ENCODE measurements at regions not wholly inside any gene's neighbourhood (a gene's known extent, or its start where the extent isn't known, plus 50 kb on each side); places are given as distances from the start of the nearest gene placed in this dataset.

DNA sequence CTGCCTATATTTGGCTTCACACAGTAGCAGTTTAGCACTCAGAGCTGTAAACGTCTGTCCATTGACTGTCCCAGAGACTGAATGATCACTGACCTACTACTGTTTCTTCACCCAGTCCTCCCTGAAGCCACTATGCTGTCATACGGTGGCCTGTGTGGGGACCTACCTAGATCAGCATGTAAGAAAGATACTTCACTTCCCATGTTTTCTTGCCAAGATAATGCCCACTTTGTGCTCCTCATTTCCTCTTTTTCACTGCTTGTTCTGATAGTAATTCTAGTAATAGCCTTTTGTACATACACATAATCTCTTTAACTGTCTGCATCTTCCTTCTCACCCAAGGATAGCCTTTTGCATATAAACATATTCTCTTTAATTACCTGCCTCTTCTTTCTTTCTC is 109.9 kb upstream of the TIAM2 start:
- FAIRE-seq (no peak), DNase-seq (ENCODE audit: extremely low spot score, insufficient read length, low read depth) (no peak)

DNA sequence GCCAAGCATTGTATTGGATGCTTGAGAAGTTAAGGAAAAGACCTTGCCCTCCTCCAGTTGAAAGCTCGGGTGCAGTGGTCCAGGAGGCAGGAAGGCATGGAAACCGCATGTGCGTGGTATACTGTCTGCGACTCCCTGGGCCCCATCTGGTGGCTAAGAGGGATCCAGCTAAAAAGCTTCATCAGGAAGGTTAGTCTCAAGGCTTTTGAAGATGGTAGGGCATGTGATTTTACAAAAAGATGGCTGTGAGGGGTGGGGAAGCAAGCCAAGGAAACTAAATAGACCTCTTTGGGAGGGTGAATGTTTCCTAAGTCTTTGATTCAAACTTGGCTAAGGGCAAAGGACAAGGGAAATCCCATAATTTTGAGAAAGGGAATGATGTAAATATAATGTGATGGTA is 109.1 kb upstream of the TIAM2 start:
- DNase-seq (ENCODE audit: extremely low spot score, insufficient read length, low read depth), result no peak
- no peak for FAIRE-seq

DNA sequence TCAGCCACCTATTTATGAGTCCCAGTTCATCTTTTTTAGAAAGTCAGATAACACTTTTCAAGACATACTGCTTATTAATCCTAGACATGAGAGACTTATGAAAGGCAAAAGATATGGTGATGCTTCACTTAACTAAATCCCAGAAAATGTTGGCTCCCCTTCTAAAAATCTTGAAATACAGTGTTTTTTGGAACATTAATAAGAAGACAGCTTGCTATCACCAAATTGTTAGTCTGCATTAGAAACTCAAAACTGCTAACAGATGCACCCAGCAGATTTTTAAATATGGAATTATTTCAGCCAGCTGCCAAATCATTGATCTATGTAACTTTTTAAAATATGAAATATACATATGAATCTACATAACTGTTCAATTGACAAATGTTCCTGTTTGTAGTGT is 108.6 kb upstream of the TIAM2 start:
- no peak for DNase-seq (ENCODE audit: extremely low spot score, insufficient read length, low read depth)
- FAIRE-seq, result no peak

GRCh38 chr6:154887051-154887450 is 108.1 kb upstream of the TIAM2 start:
- no peak for FAIRE-seq
- DNase-seq (ENCODE audit: extremely low spot score, insufficient read length, low read depth), result no peak

GRCh38 chr6:154888421-154889295 is 106.5 kb upstream of the TIAM2 start:
- FAIRE-seq (no peak), DNase-seq (ENCODE audit: extremely low spot score, insufficient read length, low read depth) (no peak)

DNA sequence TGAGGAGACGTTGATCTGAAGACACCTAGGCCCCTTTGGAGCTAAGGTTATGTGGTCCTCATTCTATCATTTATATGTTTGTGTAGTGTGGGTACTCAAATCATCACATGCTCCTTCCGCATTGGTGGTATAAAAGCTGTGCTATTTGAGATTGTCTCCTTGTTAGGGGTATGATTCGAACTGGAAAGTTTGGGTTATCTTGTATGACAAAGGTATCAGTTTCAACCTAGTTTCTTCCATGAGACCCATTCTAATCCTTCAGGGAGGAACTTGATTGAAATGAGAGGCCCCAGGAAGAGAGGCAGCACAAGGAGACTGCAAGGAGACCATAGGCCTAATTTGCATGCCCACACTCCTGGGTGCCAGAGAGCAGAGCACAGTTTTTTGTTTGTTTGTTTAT is 104.2 kb upstream of the TIAM2 start:
- no peak for FAIRE-seq
- DNase-seq (ENCODE audit: extremely low spot score, insufficient read length, low read depth), result no peak

DNA sequence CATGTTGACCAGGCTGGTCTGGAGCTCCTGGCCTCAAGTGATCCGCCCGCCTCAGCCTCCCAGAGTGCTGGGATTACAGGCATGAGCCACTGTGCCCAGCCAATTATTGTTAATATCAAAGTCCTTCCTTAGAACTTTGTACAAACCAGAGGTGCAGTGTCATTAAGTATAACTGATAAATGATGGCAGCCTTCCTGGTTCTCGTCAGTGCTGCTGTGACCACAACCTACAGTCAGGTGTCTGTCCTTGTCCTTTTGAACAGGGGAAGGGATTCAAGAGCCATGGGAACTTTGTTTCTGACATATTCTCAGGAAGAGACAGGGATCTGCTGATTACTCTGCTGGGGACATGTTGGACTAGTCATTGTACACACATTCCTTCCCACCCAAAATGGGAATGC is 103.2 kb upstream of the TIAM2 start:
- DNase-seq (ENCODE audit: extremely low spot score, insufficient read length, low read depth), result no peak
- no peak for FAIRE-seq

GRCh38 chr6:154893917-154894316 is 101.2 kb upstream of the TIAM2 start:
- no peak for DNase-seq (ENCODE audit: extremely low spot score, insufficient read length, low read depth)
- FAIRE-seq, result no peak

DNA sequence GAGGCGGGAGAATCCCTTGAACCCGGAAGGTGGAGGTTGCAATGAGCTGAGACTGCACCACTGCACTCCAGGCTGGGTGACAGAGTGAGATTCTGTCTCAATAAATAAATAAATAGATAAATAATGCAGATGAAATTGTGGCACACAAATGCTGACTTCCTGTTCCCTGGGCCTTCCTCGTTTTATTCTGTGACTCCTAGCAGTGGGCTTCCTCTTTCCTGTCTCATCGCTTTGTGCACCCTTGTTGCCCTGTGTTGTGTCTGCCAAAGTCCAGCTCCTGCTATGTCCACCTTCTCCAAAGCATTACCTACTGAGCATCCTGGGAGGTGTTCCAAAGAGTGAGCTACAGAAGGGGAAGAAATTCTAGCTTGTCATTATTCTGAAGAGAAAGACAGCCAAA is 100.2 kb upstream of the TIAM2 start:
- no peak for DNase-seq (ENCODE audit: extremely low spot score, insufficient read length, low read depth)
- no peak for FAIRE-seq

DNA sequence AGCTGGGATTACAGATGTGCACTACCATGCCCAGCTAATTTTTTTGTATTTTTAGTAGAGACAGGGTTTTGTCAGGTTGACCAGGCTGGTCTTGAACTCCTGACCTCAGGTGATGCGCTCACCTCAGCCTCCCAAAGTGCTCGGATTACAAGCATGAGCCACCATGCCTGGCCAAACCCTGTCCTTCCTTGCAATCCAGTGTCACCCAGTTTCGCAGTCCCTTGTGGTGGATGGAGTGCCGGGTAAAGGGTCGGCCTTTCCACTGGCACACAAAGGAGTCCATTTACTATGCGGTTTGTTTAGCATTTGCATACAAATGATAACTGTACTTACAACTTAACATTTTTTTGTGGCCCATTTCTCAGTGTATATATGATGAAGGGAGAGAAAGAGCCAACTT is 99.3 kb upstream of the TIAM2 start:
- DNase-seq (ENCODE audit: extremely low spot score, insufficient read length, low read depth) (no peak), FAIRE-seq (no peak)

- DNase-seq (ENCODE audit: extremely low spot score, insufficient read length, low read depth), result no peak
- FAIRE-seq, result no peak
Observed at GRCh38 chr6:154898821-154899220, 96.3 kb upstream of the TIAM2 start.

GRCh38 chr6:154899824-154900463 is 95.2 kb upstream of the TIAM2 start:
- no peak for FAIRE-seq
- DNase-seq (ENCODE audit: extremely low spot score, insufficient read length, low read depth), result no peak

DNA sequence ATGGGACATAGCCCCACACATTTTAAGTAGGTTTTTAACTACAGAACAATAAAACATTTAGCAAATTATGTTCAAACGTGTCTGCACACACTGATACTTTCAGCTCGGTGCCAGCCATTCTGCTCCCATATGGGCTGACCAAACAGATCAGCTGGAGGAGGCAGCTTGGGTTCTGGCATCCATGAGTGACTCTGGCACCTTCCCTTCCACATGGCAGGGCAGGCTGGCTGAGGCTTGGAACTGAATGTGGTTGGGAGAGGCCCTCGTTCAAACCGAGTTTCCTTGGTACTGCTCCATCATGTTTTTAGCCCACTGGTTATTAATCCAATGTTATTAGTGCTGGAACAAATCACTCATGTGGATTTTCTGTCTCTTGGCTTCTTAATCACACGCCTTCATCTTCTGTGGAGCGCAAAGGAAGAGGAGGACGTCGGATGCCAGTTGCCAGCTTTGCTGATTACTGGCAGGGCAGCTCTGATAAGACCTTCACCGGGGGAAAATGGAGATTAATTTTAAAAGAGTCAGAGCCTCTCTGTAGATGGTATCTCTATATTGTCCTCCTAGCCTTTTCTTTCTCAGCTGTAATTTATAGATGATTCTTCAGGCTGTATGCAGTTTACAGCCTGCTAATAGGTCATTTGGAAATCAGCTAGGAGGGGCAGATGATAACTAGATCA is 93.1 kb upstream of the TIAM2 start:
- no peak for FAIRE-seq
- no peak for DNase-seq (ENCODE audit: extremely low spot score, insufficient read length, low read depth)

DNA sequence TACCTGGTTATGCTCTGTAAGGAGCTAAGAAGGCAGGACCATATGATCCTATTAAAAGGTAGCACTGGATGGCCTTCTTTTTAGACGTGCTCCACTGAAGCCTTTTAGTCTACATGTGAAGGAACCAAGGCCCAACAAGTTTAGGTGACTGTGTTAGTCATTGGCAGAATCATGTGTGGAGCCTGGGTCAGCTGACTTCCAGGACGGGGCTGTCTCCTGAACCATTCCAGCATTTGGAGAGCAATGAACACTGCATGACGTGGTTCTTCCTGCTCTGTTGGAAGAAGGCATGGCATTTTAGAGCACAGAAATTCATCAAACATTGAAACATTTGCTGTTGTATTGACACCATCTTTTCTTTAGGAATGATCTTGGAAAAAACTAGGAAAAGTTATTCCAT is 87.8 kb upstream of the TIAM2 start:
- DNase-seq (ENCODE audit: extremely low spot score, insufficient read length, low read depth), result no peak

DNA sequence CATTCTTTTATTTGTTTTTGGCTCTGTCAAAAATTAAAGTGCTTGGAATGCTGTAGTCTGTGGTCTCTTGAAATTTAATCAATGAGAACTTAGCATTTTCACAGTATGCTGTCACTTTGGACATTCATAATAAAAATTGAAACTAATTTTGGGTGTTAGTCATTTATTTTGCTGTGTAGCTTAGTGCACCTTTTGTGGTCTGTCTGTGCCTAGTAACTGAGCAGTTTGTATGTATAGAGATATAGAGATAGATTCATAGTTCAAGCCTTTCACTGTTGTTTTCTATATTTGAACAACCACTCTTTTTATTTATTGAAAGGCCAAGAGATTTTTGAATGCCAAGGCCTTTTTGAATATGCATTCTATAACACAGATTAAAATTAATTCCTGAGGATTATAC is 86.4 kb upstream of the TIAM2 start:
- DNase-seq (ENCODE audit: extremely low spot score, insufficient read length, low read depth), result no peak
- no peak for FAIRE-seq

More for the DNA sequence above, 87.8 kb upstream of the TIAM2 start:
- no peak for FAIRE-seq

- no peak for FAIRE-seq
- no peak for DNase-seq (ENCODE audit: extremely low spot score, insufficient read length, low read depth)
Observed at GRCh38 chr6:154909311-154909710, 85.8 kb upstream of the TIAM2 start.

- no peak for DNase-seq (ENCODE audit: extremely low spot score, insufficient read length, low read depth)
Observed at GRCh38 chr6:154909821-154910220, 85.3 kb upstream of the TIAM2 start.

DNA sequence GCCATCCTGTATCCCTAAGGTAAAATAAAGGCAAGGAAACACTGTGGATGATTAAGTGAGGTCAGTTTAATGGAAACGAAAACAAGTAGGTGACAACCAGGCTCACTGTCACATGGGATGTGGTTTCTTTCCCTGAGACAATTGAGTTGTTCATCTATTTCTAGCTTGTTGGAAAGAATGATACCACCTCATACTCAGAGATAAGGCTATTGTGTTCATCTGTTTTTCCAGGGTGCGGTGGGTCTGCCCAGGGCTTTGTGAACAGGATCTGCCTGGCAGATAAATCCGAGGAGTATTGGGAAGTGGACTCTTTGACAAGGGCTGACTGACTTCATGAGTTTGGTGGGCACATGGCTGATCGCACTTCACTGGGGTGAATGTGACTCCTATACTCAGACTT is 80.8 kb upstream of the TIAM2 start:
- DNase-seq (ENCODE audit: extremely low spot score, insufficient read length, low read depth) (no peak), FAIRE-seq (no peak)

More at GRCh38 chr6:154909821-154910220, 85.3 kb upstream of the TIAM2 start:
- no peak for FAIRE-seq

- FAIRE-seq (no peak), DNase-seq (ENCODE audit: extremely low spot score, insufficient read length, low read depth) (no peak)
Observed at GRCh38 chr6:154916857-154917256, 78.3 kb upstream of the TIAM2 start.

DNA sequence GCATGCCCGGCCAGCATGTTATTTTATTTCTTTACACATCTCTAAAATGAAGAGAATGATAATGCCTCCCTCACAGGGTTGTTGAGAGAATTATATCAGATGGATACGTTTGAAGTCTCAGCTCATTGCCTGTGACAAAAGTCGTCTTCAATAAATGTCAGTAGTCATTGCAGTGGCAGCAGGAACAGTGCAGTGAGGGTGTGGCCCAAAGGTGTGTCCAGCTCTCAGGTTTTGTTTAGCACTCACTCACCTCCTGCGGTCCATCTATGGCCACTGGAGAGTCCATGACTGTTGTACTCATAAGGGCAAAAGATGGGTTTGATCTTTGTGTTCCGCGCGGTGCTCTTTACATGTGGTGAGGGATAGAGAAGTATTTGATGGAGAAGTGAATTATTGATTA is 77.2 kb upstream of the TIAM2 start:
- FAIRE-seq (no peak), DNase-seq (ENCODE audit: extremely low spot score, insufficient read length, low read depth) (no peak)

DNA sequence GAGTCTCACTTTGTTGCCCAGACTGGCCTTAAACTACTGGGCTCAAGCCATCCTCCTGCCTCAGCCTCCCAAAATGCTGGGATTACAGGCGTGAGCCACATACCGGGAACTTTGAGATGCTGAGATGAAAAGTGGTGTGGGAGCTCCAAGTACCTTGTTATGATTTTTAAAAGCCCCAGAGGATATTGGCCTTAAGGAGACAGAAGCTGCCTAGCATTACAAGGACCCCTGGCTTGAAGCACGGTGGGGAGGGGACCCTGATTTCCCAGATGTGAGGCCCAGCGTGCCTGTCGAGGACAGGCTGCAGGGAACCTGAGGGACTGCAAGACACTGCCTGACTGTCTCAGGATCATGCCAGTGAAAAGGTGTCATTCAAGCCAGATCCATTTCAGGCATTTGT is 75.3 kb upstream of the TIAM2 start:
- no peak for FAIRE-seq
- no peak for DNase-seq (ENCODE audit: extremely low spot score, insufficient read length, low read depth)
